SK-N-SH (cell line): ENCODE measurements at regions not wholly inside any gene's neighbourhood (a gene's known extent, or its start where the extent isn't known, plus 50 kb on each side); places are given as distances from the start of the nearest gene placed in this dataset.

ENCODE experiments used
- CTCF ChIA-PET: fragments of 300-600, 350-600 bp; formaldehyde crosslinking; extraction: SDS; loops from one replicate; lab custom pipeline; 2021; lab: Yijun Ruan, JAX
- POLR2A ChIA-PET: fragments of 350-600 bp; sonication (Branson Sonifier 250); formaldehyde crosslinking; extraction: SDS; loops from one replicate; lab custom pipeline; 2020; ENCODE audit warnings: antibody characterized with exemption, inconsistent platforms; lab: Yijun Ruan, JAX
- DNase-seq: peaks from one replicate; pipeline ENCODE4 v3.0.0; 2012
- H2AFZ ChIP-seq: fragments of 200-600 bp; sonication (generic); 2 replicates; pipeline ENCODE4 v1.8.1; 2016; ENCODE audit warnings: antibody characterized with exemption, mild to moderate bottlenecking, low read depth
- H3F3A ChIP-seq: fragments of 200-600 bp; sonication (generic); replicated peaks from 2 replicates; pipeline ENCODE3; 2016; ENCODE audit warnings: antibody characterized with exemption, mild to moderate bottlenecking; ENCODE audit not compliant: insufficient read depth
- H3K27ac ChIP-seq, 2 experiments: fragments of 200-500 bp in 1 of 2; fragments of 200-600 bp in 1 of 2; sonication (Bioruptor generic) in 1 of 2; sonication (generic), shearing (Covaris generic) in 1 of 2; 2 replicates each; pipeline versions ENCODE4 v1.5.1 to v1.6.1; 2014 to 2016; ENCODE audit warnings: low read depth in 2 of 2, inconsistent platforms in 1 of 2, low read length in 1 of 2, mild to moderate bottlenecking in 1 of 2, mixed read lengths in 1 of 2
- H3K27me3 ChIP-seq: fragments of 200-600 bp; sonication (generic), shearing (Covaris generic); 2 replicates; pipeline ENCODE4 v1.6.1; 2016; ENCODE audit warnings: mixed run types; ENCODE audit not compliant: insufficient read depth
- H3K36me3 ChIP-seq, 2 experiments: fragments of 200-500 bp in 1 of 2; fragments of 200-600 bp in 1 of 2; sonication (Bioruptor generic) in 1 of 2; sonication (generic) in 1 of 2; replicated peaks in 1 of 2; 2 replicates each; pipeline versions ENCODE3 to v1.5.1; 2014 to 2016; ENCODE audit warnings: low read length in 1 of 2, mild to moderate bottlenecking in 1 of 2; ENCODE audit not compliant: insufficient read depth in 2 of 2, control insufficient read depth in 1 of 2
- H3K4me1 ChIP-seq, 2 experiments: fragments of 200-500 bp in 1 of 2; fragments of 200-600 bp in 1 of 2; sonication (Bioruptor generic) in 1 of 2; sonication (generic), shearing (Covaris generic) in 1 of 2; 2 replicates each; pipeline versions ENCODE4 v1.5.1 to v1.6.1; 2014 to 2016; ENCODE audit warnings: low read depth in 1 of 2, low read length in 1 of 2, mixed run types in 1 of 2; ENCODE audit not compliant: insufficient read depth in 2 of 2, control insufficient read depth in 1 of 2
- H3K4me2 ChIP-seq: fragments of 200-600 bp; sonication (generic), shearing (Covaris generic); 2 replicates; pipeline ENCODE4 v1.6.1; 2017; ENCODE audit warnings: mixed run types
- H3K4me3 ChIP-seq, 2 experiments: fragments of 200-500 bp in 1 of 2; fragments of 200-600 bp in 1 of 2; sonication (Bioruptor generic) in 1 of 2; sonication (generic), shearing (Covaris generic) in 1 of 2; 2 replicates each; pipeline versions ENCODE4 v1.5.1 to v1.8.1; 2014 to 2016; ENCODE audit warnings: low read depth in 2 of 2, inconsistent platforms in 1 of 2, low read length in 1 of 2, mild to moderate bottlenecking in 1 of 2, mixed read lengths in 1 of 2, moderate library complexity in 1 of 2
- H3K79me2 ChIP-seq: fragments of 200-600 bp; sonication (generic); 2 replicates; pipeline ENCODE4 v1.8.1; 2017; ENCODE audit warnings: mild to moderate bottlenecking; ENCODE audit not compliant: insufficient read depth
- H3K9ac ChIP-seq: fragments of 200-600 bp; sonication (generic); 2 replicates; pipeline ENCODE4 v1.6.1; 2017; ENCODE audit warnings: mixed run types
- H3K9me2 ChIP-seq: fragments of 200-600 bp; sonication (generic); 2 replicates; pipeline ENCODE4 v1.6.1; 2017; ENCODE audit warnings: mixed run types
- H3K9me3 ChIP-seq: fragments of 200-600 bp; sonication (generic); 2 replicates; pipeline ENCODE4 v1.6.1; 2017; ENCODE audit warnings: mixed run types, mild to moderate bottlenecking, moderate library complexity
- H4K20me1 ChIP-seq: fragments of 200-600 bp; sonication (generic); 2 replicates; pipeline ENCODE4 v1.6.1; 2017; ENCODE audit warnings: mild to moderate bottlenecking, mixed run types; ENCODE audit not compliant: insufficient read depth
- CHD2 ChIP-seq: fragments of 150-350 bp; IDR thresholded peaks from 2 replicates; pipeline ENCODE4 v1.6.1; 2018; ENCODE audit warnings: low read length; ENCODE audit not compliant: partially characterized antibody
- EZH2phosphoT487 ChIP-seq: fragments of 200-600 bp; sonication (generic); IDR thresholded peaks from 2 replicates; pipeline ENCODE4 v1.6.1; 2017; ENCODE audit warnings: low read depth, mixed run types, mild to moderate bottlenecking, antibody characterized with exemption, moderate library complexity, borderline replicate concordance
- GABPA ChIP-seq: IDR thresholded peaks from 2 replicates; pipeline ENCODE4 v1.4.0; 2012; ENCODE audit warnings: low read depth, mild to moderate bottlenecking
- POLR2AphosphoS5 ChIP-seq: IDR thresholded peaks from 2 replicates; pipeline ENCODE4 v1.6.1; 2012; ENCODE audit warnings: low read depth, low read length
- RFX5 ChIP-seq: IDR thresholded peaks from 2 replicates; pipeline ENCODE4 v1.6.1; 2012; ENCODE audit warnings: mild to moderate bottlenecking, improper control_type of control experiment, low read length
- SIN3A ChIP-seq: IDR thresholded peaks from 2 replicates; pipeline ENCODE4 v1.6.1; 2012; ENCODE audit warnings: low read depth, mild to moderate bottlenecking, low read length, moderate library complexity, borderline replicate concordance
- SMC3 ChIP-seq: IDR thresholded peaks from 2 replicates; pipeline ENCODE4 v1.6.1; 2012; ENCODE audit warnings: low read depth, low read length, improper control_type of control experiment
- TEAD4 ChIP-seq: IDR thresholded peaks from 2 replicates; pipeline ENCODE4 v1.4.0; 2012; ENCODE audit warnings: mild to moderate bottlenecking, borderline replicate concordance; ENCODE audit not compliant: insufficient read depth
- YY1 ChIP-seq: IDR thresholded peaks from 2 replicates; pipeline ENCODE4 v1.4.0; 2012; ENCODE audit warnings: low read depth, mild to moderate bottlenecking
- WGBS: methylation state at CpG from one replicate; pipeline ENCODE4 v1.1.6; 2017; ENCODE audit warnings: low lambda C conversion rate; 5-methylcytosine and 5-hydroxymethylcytosine counted together
- TF ChIP-seq, protein P1 (sequence below): IDR thresholded peaks from 2 replicates; pipeline ENCODE4 v1.6.1; 2012; ENCODE audit warnings: mild to moderate bottlenecking, low read depth, low read length, moderate library complexity
- TF ChIP-seq, protein P2 (sequence below): IDR thresholded peaks from 2 replicates; pipeline ENCODE4 v1.4.0; 2012; ENCODE audit warnings: low read depth, borderline replicate concordance
- TF ChIP-seq, protein P3 (sequence below): fragments of 150-350 bp; IDR thresholded peaks from 2 replicates; pipeline ENCODE4 v1.6.1; 2016; ENCODE audit warnings: mild to moderate bottlenecking, low read depth, low read length
- TF ChIP-seq, protein P4 (sequence below): IDR thresholded peaks from 2 replicates; pipeline ENCODE4 v1.4.0; 2012; ENCODE audit warnings: low read depth, borderline replicate concordance

DNA sequence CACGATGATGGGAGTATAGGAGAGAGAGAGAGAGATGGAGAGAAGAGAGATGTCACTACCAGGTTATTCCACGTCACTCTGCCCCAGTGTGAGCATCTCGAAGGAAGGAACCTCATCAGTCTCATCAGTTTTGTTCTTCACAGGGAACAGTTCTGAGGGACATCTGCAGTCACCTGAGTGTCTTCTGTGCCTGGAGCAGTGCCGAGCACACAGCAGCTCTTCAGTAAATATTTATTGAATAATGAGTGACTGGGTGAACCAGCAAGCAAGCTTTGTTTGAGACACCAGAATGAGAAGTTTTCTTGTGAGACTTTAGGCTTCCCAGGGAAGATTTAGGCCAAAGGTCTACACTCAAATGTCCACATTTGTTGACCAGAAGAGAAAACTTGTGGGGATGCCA, 142.4 kb upstream of the IRX3 start (continued):
- TF ChIP-seq, protein P1, sequence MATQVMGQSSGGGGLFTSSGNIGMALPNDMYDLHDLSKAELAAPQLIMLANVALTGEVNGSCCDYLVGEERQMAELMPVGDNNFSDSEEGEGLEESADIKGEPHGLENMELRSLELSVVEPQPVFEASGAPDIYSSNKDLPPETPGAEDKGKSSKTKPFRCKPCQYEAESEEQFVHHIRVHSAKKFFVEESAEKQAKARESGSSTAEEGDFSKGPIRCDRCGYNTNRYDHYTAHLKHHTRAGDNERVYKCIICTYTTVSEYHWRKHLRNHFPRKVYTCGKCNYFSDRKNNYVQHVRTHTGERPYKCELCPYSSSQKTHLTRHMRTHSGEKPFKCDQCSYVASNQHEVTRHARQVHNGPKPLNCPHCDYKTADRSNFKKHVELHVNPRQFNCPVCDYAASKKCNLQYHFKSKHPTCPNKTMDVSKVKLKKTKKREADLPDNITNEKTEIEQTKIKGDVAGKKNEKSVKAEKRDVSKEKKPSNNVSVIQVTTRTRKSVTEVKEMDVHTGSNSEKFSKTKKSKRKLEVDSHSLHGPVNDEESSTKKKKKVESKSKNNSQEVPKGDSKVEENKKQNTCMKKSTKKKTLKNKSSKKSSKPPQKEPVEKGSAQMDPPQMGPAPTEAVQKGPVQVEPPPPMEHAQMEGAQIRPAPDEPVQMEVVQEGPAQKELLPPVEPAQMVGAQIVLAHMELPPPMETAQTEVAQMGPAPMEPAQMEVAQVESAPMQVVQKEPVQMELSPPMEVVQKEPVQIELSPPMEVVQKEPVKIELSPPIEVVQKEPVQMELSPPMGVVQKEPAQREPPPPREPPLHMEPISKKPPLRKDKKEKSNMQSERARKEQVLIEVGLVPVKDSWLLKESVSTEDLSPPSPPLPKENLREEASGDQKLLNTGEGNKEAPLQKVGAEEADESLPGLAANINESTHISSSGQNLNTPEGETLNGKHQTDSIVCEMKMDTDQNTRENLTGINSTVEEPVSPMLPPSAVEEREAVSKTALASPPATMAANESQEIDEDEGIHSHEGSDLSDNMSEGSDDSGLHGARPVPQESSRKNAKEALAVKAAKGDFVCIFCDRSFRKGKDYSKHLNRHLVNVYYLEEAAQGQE: no peak
- TF ChIP-seq POLR2AphosphoS5 (no peak), SMC3 (no peak), YY1 (no peak)
- TF ChIP-seq, protein P2, sequence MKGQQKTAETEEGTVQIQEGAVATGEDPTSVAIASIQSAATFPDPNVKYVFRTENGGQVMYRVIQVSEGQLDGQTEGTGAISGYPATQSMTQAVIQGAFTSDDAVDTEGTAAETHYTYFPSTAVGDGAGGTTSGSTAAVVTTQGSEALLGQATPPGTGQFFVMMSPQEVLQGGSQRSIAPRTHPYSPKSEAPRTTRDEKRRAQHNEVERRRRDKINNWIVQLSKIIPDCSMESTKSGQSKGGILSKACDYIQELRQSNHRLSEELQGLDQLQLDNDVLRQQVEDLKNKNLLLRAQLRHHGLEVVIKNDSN: no peak

DNA sequence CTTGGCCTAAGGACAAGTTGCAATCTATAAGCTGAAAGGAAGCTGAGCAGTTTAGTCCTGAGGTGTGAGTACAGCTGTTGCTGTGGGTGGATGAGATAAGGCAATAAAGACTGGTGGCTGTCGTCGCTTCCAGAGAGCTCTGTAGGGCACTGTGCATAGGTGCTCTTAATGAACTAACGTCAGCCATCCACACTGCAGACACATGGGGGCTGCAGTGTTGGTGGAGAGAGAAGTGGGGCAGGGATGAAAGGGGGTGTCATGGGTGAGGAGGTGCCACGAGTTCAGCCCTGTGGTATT, 139.9 kb upstream of the IRX3 start:
- Histone ChIP-seq H3K9me3 (no peaks in the 10 kb centered on the region), H3K27ac (no peak overlapping the region), H3K4me2 (no peak overlapping the region), H3K9ac (no peak overlapping the region), H3K36me3 (no peaks in the 10 kb centered on the region), H2AFZ (no peak overlapping the region), H3K4me3 (no peak overlapping the region), H3K9me2 (no peaks in the 10 kb centered on the region), H3F3A (peaks cover 6% of the 10 kb centered on the region), H3K27me3 (no peaks in the 10 kb centered on the region), H3K4me1 (no peaks in the 10 kb centered on the region; a peak in 1 of 4 replicates), H4K20me1 (no peaks in the 10 kb centered on the region), H3K79me2 (no peaks in the 10 kb centered on the region)
- WGBS: 85% methylated on average over 4 of the region's 4 CpGs
- CTCF ChIA-PET: interaction anchor here (1.0 to 1.4 kb wide), 2 partner anchors 9 to 21 kb away, joined by 3 read pairs; no protein-coding TSS in a partner anchor
- POLR2A ChIA-PET: no interaction called here
- no peak for DNase-seq
- TF ChIP-seq, protein P2: no peak
- no peak for TF ChIP-seq POLR2AphosphoS5
- TF ChIP-seq, protein P1: no peak
- no peak for TF ChIP-seq EZH2phosphoT487
- TF ChIP-seq GABPA: no peak
- TF ChIP-seq, protein P3, sequence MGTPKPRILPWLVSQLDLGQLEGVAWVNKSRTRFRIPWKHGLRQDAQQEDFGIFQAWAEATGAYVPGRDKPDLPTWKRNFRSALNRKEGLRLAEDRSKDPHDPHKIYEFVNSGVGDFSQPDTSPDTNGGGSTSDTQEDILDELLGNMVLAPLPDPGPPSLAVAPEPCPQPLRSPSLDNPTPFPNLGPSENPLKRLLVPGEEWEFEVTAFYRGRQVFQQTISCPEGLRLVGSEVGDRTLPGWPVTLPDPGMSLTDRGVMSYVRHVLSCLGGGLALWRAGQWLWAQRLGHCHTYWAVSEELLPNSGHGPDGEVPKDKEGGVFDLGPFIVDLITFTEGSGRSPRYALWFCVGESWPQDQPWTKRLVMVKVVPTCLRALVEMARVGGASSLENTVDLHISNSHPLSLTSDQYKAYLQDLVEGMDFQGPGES: no peak
- TF ChIP-seq RFX5: no peak
- no peak for TF ChIP-seq CHD2
- TF ChIP-seq TEAD4: no peak
- TF ChIP-seq SIN3A: no peak
- TF ChIP-seq, protein P4, sequence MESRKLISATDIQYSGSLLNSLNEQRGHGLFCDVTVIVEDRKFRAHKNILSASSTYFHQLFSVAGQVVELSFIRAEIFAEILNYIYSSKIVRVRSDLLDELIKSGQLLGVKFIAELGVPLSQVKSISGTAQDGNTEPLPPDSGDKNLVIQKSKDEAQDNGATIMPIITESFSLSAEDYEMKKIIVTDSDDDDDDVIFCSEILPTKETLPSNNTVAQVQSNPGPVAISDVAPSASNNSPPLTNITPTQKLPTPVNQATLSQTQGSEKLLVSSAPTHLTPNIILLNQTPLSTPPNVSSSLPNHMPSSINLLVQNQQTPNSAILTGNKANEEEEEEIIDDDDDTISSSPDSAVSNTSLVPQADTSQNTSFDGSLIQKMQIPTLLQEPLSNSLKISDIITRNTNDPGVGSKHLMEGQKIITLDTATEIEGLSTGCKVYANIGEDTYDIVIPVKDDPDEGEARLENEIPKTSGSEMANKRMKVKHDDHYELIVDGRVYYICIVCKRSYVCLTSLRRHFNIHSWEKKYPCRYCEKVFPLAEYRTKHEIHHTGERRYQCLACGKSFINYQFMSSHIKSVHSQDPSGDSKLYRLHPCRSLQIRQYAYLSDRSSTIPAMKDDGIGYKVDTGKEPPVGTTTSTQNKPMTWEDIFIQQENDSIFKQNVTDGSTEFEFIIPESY: no peak
- TF ChIP-seq, all 33 proteins: peak for 0
